ENCODE measurements at regions not wholly inside any gene's neighbourhood (a gene's known extent, or its start where the extent isn't known, plus 50 kb on each side); places are given as distances from the start of the nearest gene placed in this dataset.

DNA sequence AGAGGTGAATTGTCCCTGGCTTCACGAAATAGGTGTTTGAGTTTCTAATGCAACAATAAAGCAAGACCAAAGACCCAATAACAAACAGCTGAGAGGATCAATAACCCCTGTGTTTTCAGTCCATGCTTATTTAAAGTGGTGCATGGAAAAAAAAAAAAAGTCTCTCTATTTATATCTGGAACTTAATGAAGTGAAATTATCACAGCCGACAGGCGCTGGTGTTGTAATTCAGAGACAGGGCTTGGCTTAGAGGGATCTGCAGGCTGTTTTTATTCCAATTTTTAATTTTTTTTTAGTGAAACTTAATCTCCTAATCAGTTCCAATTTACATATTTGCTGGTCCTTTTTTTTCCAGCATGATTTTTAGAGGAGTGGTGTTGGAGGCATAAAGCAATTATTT lies 858.2 kb upstream of the SOX9 start:
- Histone ChIP-seq H3K4me3 (replicated peaks; ENCODE audit: insufficient read depth, low read length) (no peak overlapping the region), H3K27ac (replicated peaks) (no peak overlapping the region), H3K27me3 (ENCODE audit: insufficient read depth, poor library complexity, severe bottlenecking) (no peaks in the 10 kb centered on the region)
- DNase-seq (ENCODE audit: low read depth in 1 of 2, low spot score in 1 of 2), result no peak
- TF ChIP-seq, protein P1, sequence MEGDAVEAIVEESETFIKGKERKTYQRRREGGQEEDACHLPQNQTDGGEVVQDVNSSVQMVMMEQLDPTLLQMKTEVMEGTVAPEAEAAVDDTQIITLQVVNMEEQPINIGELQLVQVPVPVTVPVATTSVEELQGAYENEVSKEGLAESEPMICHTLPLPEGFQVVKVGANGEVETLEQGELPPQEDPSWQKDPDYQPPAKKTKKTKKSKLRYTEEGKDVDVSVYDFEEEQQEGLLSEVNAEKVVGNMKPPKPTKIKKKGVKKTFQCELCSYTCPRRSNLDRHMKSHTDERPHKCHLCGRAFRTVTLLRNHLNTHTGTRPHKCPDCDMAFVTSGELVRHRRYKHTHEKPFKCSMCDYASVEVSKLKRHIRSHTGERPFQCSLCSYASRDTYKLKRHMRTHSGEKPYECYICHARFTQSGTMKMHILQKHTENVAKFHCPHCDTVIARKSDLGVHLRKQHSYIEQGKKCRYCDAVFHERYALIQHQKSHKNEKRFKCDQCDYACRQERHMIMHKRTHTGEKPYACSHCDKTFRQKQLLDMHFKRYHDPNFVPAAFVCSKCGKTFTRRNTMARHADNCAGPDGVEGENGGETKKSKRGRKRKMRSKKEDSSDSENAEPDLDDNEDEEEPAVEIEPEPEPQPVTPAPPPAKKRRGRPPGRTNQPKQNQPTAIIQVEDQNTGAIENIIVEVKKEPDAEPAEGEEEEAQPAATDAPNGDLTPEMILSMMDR (IDR thresholded peaks at IDR 0.05; ENCODE audit: insufficient read depth, low read length), result no peak
- no peak for TF ChIP-seq POLR2AphosphoS5 (IDR thresholded peaks at IDR 0.05; ENCODE audit: low read depth)
- no peak for TF ChIP-seq GABPA (IDR thresholded peaks at IDR 0.05; ENCODE audit: low read depth)
- TF ChIP-seq SPI1 (IDR thresholded peaks at IDR 0.05; ENCODE audit: borderline replicate concordance, low read depth), result no peak
- TF ChIP-seq, protein P2, sequence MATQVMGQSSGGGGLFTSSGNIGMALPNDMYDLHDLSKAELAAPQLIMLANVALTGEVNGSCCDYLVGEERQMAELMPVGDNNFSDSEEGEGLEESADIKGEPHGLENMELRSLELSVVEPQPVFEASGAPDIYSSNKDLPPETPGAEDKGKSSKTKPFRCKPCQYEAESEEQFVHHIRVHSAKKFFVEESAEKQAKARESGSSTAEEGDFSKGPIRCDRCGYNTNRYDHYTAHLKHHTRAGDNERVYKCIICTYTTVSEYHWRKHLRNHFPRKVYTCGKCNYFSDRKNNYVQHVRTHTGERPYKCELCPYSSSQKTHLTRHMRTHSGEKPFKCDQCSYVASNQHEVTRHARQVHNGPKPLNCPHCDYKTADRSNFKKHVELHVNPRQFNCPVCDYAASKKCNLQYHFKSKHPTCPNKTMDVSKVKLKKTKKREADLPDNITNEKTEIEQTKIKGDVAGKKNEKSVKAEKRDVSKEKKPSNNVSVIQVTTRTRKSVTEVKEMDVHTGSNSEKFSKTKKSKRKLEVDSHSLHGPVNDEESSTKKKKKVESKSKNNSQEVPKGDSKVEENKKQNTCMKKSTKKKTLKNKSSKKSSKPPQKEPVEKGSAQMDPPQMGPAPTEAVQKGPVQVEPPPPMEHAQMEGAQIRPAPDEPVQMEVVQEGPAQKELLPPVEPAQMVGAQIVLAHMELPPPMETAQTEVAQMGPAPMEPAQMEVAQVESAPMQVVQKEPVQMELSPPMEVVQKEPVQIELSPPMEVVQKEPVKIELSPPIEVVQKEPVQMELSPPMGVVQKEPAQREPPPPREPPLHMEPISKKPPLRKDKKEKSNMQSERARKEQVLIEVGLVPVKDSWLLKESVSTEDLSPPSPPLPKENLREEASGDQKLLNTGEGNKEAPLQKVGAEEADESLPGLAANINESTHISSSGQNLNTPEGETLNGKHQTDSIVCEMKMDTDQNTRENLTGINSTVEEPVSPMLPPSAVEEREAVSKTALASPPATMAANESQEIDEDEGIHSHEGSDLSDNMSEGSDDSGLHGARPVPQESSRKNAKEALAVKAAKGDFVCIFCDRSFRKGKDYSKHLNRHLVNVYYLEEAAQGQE (IDR thresholded peaks at IDR 0.05; ENCODE audit: insufficient replicate concordance, low read depth), result no peak

GRCh38 chr17:71267668-71268067 lies 853.2 kb upstream of the SOX9 start:
- Histone ChIP-seq H3K27me3 (ENCODE audit: insufficient read depth, poor library complexity, severe bottlenecking) (no peaks in the 10 kb centered on the region), H3K27ac (replicated peaks) (no peak overlapping the region), H3K4me3 (replicated peaks; ENCODE audit: insufficient read depth, low read length) (no peak overlapping the region)
- TF ChIP-seq POLR2AphosphoS5 (IDR thresholded peaks at IDR 0.05; ENCODE audit: low read depth) (no peak), GABPA (IDR thresholded peaks at IDR 0.05; ENCODE audit: low read depth) (no peak), SPI1 (IDR thresholded peaks at IDR 0.05; ENCODE audit: borderline replicate concordance, low read depth) (no peak)
- TF ChIP-seq, protein P1 (IDR thresholded peaks at IDR 0.05; ENCODE audit: insufficient read depth, low read length), result no peak
- TF ChIP-seq, protein P2 (IDR thresholded peaks at IDR 0.05; ENCODE audit: insufficient replicate concordance, low read depth), result no peak
- DNase-seq (ENCODE audit: low read depth in 1 of 2, low spot score in 1 of 2), result no peak

DNA sequence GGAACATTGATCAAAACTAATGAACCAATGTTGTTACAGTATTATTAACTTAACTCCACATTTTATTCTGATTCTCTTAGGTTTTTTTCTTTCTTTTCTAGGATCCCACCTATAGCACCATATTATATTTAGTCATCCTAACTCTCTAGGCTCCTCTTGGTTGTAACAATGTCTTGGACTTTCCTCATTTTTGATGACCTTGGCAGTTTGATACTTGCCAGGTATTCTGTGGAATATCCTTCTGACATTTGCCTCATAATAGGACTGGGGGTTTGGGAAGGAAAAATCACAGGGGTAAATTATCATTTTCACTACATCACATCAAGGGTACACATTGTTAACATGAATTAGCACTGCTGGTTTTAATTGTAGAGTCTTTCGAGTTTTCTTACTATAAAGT lies 851.6 kb upstream of the SOX9 start:
- no peak overlapping the region for H3K27ac ChIP-seq (replicated peaks)
- TF ChIP-seq SPI1 (IDR thresholded peaks at IDR 0.05; ENCODE audit: borderline replicate concordance, low read depth), result no peak
- no peak for TF ChIP-seq POLR2AphosphoS5 (IDR thresholded peaks at IDR 0.05; ENCODE audit: low read depth)
- TF ChIP-seq, protein P1 (IDR thresholded peaks at IDR 0.05; ENCODE audit: insufficient read depth, low read length), result no peak
- TF ChIP-seq GABPA (IDR thresholded peaks at IDR 0.05; ENCODE audit: low read depth), result no peak
- TF ChIP-seq, protein P2 (IDR thresholded peaks at IDR 0.05; ENCODE audit: insufficient replicate concordance, low read depth), result no peak
- no peak for DNase-seq (ENCODE audit: low read depth in 1 of 2, low spot score in 1 of 2)
- no peaks in the 10 kb centered on the region for H3K27me3 ChIP-seq (ENCODE audit: insufficient read depth, poor library complexity, severe bottlenecking)
- H3K4me3 ChIP-seq (replicated peaks; ENCODE audit: insufficient read depth, low read length), result no peak overlapping the region

Data from HL-60 (cell line).